ENCODE measurements at regions not wholly inside any gene's neighbourhood (a gene's known extent, or its start where the extent isn't known, plus 50 kb on each side); places are given as distances from the start of the nearest gene placed in this dataset.
"Not testable (repeated sequence)": the region's sequence is repeated elsewhere in the genome, so short reads cannot be mapped to it uniquely, and the experiment has no call there.

GRCh38 chr5:90285581-90285980 is 124.0 kb downstream of the CETN3 start:
- DNase-seq (ENCODE audit: low read depth, low spot score) = no peak

GRCh38 chr5:90284375-90284774 is 125.2 kb downstream of the CETN3 start:
- DNase-seq (ENCODE audit: low read depth, low spot score) = no peak

- DNase-seq (ENCODE audit: low read depth, low spot score) = no peak
Observed at GRCh38 chr5:90279091-90279490, 130.5 kb downstream of the CETN3 start.

- no peak for DNase-seq (ENCODE audit: low read depth, low spot score)
Observed at GRCh38 chr5:90274216-90274615, 135.3 kb downstream of the CETN3 start.

- DNase-seq (ENCODE audit: low read depth, low spot score) = no peak
Observed at GRCh38 chr5:90267646-90268045, 141.9 kb downstream of the CETN3 start.

- DNase-seq (ENCODE audit: low read depth, low spot score) = no peak
Observed at GRCh38 chr5:90265545-90265857, 144.1 kb downstream of the CETN3 start.

GRCh38 chr5:90264689-90265544 is 144.6 kb downstream of the CETN3 start:
- peak; percentile 43 for DNase-seq (ENCODE audit: low read depth, low spot score)

GRCh38 chr5:90263102-90263820 is 146.3 kb downstream of the CETN3 start:
- DNase-seq (ENCODE audit: low read depth, low spot score) = no peak

- DNase-seq (ENCODE audit: low read depth, low spot score) = no peak
Observed at GRCh38 chr5:90251447-90251846, 158.1 kb downstream of the CETN3 start.

GRCh38 chr5:90248640-90249039 is 160.9 kb downstream of the CETN3 start:
- DNase-seq (ENCODE audit: low read depth, low spot score) = no peak

GRCh38 chr5:90243848-90244247 is 165.7 kb downstream of the CETN3 start:
- not testable (repeated sequence) for DNase-seq (ENCODE audit: low read depth, low spot score)

GRCh38 chr5:90233476-90233875 is 176.1 kb downstream of the CETN3 start:
- no peak for DNase-seq (ENCODE audit: low read depth, low spot score)

GRCh38 chr5:90231688-90232087 is 177.9 kb downstream of the CETN3 start:
- DNase-seq (ENCODE audit: low read depth, low spot score) = no peak

- DNase-seq (ENCODE audit: low read depth, low spot score) = no peak
Observed at GRCh38 chr5:90227683-90228082, 181.9 kb downstream of the CETN3 start.

GRCh38 chr5:90226433-90227099 is 183.0 kb downstream of the CETN3 start:
- no peak for DNase-seq (ENCODE audit: low read depth, low spot score)

- DNase-seq (ENCODE audit: low read depth, low spot score) = no peak
Observed at GRCh38 chr5:90224342-90224741, 185.2 kb downstream of the CETN3 start.

- DNase-seq (ENCODE audit: low read depth, low spot score) = no peak
Observed at GRCh38 chr5:90223756-90224155, 185.8 kb downstream of the CETN3 start.

- no peak for DNase-seq (ENCODE audit: low read depth, low spot score)
Observed at GRCh38 chr5:90221951-90222350, 187.6 kb downstream of the CETN3 start.

GRCh38 chr5:90220554-90220953 is 189.0 kb downstream of the CETN3 start:
- DNase-seq (ENCODE audit: low read depth, low spot score) = no peak

GRCh38 chr5:90214991-90215390 is 194.6 kb downstream of the CETN3 start:
- DNase-seq (ENCODE audit: low read depth, low spot score) = no peak

- not testable (repeated sequence) for DNase-seq (ENCODE audit: low read depth, low spot score)
Observed at GRCh38 chr5:90208323-90208722, 201.2 kb downstream of the CETN3 start.

- no peak for DNase-seq (ENCODE audit: low read depth, low spot score)
Observed at GRCh38 chr5:90201923-90202322, 207.6 kb downstream of the CETN3 start.

Data from smooth muscle cell of the brain vasculature (primary cell).